CD14-positive monocyte (primary cell): ENCODE measurements at regions not wholly inside any gene's neighbourhood (a gene's known extent, or its start where the extent isn't known, plus 50 kb on each side); places are given as distances from the start of the nearest gene placed in this dataset.

Source experiments
- DNase-seq, 3 donors: peaks; one replicate each; pipeline ENCODE4 v3.0.0-alpha.2; 2011 to 2022
- H2AFZ ChIP-seq: 2 replicates; pipeline ENCODE4 v1.6.0; 2012; ENCODE audit warnings: mild to moderate bottlenecking, low read depth, low read length, inconsistent platforms; ENCODE audit not compliant: insufficient read depth, poor library complexity, severe bottlenecking
- H3K27ac ChIP-seq, 2 donors: 1 replicate in 1 of 2; 2 replicates in 1 of 2; pipeline ENCODE4 v1.5.1; 2012 to 2013; ENCODE audit warnings: low read length in 2 of 2, control low read depth in 1 of 2, inconsistent platforms in 1 of 2, low read depth in 1 of 2, mild to moderate bottlenecking in 1 of 2
- H3K27me3 ChIP-seq, 2 donors: one replicate each; pipeline versions ENCODE4 v1.6.0 to v1.6.1; 2011 to 2013; ENCODE audit warnings: low read length in 2 of 2; ENCODE audit not compliant: control insufficient read depth in 2 of 2, insufficient read depth in 2 of 2
- H3K36me3 ChIP-seq, 2 donors: replicated peaks in 1 of 2; 1 replicate in 1 of 2; 2 replicates in 1 of 2; pipeline versions ENCODE4 v1.5.1 to v1.6.1; 2012 to 2013; ENCODE audit warnings: low read length in 2 of 2, control low read depth in 1 of 2, inconsistent platforms in 1 of 2, mild to moderate bottlenecking in 1 of 2; ENCODE audit not compliant: insufficient read depth in 2 of 2, control insufficient read depth in 1 of 2
- H3K4me1 ChIP-seq, 2 donors: 1 replicate in 1 of 2; 2 replicates in 1 of 2; pipeline versions ENCODE4 v1.5.1 to v1.6.1; 2012 to 2013; ENCODE audit warnings: low read length in 2 of 2, control low read depth in 1 of 2, inconsistent platforms in 1 of 2, mild to moderate bottlenecking in 1 of 2, moderate library complexity in 1 of 2; ENCODE audit not compliant: insufficient read depth in 2 of 2, control insufficient read depth in 1 of 2
- H3K4me2 ChIP-seq: replicated peaks from 2 replicates; pipeline ENCODE3; 2012; ENCODE audit warnings: low read length, moderate library complexity, mild to moderate bottlenecking; ENCODE audit not compliant: poor library complexity, severe bottlenecking; ENCODE audit errors: extremely low read depth
- H3K4me3 ChIP-seq, 3 experiments: fragments of 200-600 bp in 1 of 3; sonication (generic) in 1 of 3; replicated peaks in 1 of 3; 1 replicate in 2 of 3; 2 replicates in 1 of 3; pipeline ENCODE4 v1.5.1; 2011 to 2013; ENCODE audit warnings: low read length in 3 of 3, mild to moderate bottlenecking in 3 of 3, control low read depth in 2 of 3, low read depth in 2 of 3, inconsistent platforms in 1 of 3, moderate library complexity in 1 of 3
- H3K79me2 ChIP-seq: 2 replicates; pipeline ENCODE4 v1.6.0; 2012; ENCODE audit warnings: mild to moderate bottlenecking, control low read depth, inconsistent platforms, low read length, moderate library complexity; ENCODE audit not compliant: insufficient read depth
- H3K9ac ChIP-seq: 2 replicates; pipeline ENCODE4 v1.6.0; 2017; ENCODE audit warnings: low read length, mild to moderate bottlenecking; ENCODE audit not compliant: insufficient read depth, poor library complexity, severe bottlenecking
- H3K9me3 ChIP-seq, 2 donors: replicated peaks in 1 of 2; 1 replicate in 1 of 2; 2 replicates in 1 of 2; pipeline versions ENCODE4 v1.5.1 to v1.6.1; 2012 to 2013; ENCODE audit warnings: low read length in 2 of 2, control low read depth in 1 of 2; ENCODE audit not compliant: control insufficient read depth in 1 of 2, insufficient read depth in 1 of 2
- H4K20me1 ChIP-seq: 2 replicates; pipeline ENCODE4 v1.6.0; 2012; ENCODE audit warnings: mild to moderate bottlenecking, low read length, control low read depth, moderate library complexity; ENCODE audit not compliant: insufficient read depth
- H3K27ac Mint-ChIP-seq, 7 donors: one replicate each; pipeline ENCODE4 v1.8.0; 2020; ENCODE audit warnings: mild to moderate bottlenecking in 7 of 7, mixed read lengths in 7 of 7, moderate library complexity in 6 of 7, inconsistent platforms in 2 of 7
- H3K27me3 Mint-ChIP-seq, 3 donors: one replicate each; pipeline ENCODE4 v1.8.0; 2021 to 2022; ENCODE audit warnings: low read depth in 3 of 3, mild to moderate bottlenecking in 3 of 3, mixed read lengths in 3 of 3, moderate library complexity in 3 of 3, inconsistent platforms in 1 of 3
- H3K36me3 Mint-ChIP-seq, 2 donors: one replicate each; pipeline ENCODE4 v1.8.0; 2020; ENCODE audit warnings: mixed read lengths in 2 of 2, inconsistent platforms in 1 of 2, mild to moderate bottlenecking in 1 of 2
- H3K4me1 Mint-ChIP-seq: one replicate; pipeline ENCODE4 v1.8.0; 2020; ENCODE audit warnings: mild to moderate bottlenecking, mixed read lengths
- H3K4me3 Mint-ChIP-seq, 2 donors: one replicate each; pipeline ENCODE4 v1.8.0; 2020; ENCODE audit warnings: mild to moderate bottlenecking in 2 of 2, mixed read lengths in 2 of 2, moderate library complexity in 1 of 2
- H3K9me3 Mint-ChIP-seq, 7 donors: one replicate each; pipeline ENCODE4 v1.8.0; 2020 to 2022; ENCODE audit warnings: mixed read lengths in 7 of 7, mild to moderate bottlenecking in 6 of 7, moderate library complexity in 6 of 7, inconsistent platforms in 2 of 7
- WGBS: methylation state at CpG from one replicate; pipeline ENCODE4 v1.1.5; 2013; ENCODE audit warnings: missing lambda C conversion rate; ENCODE audit not compliant: insufficient coverage; 5-methylcytosine and 5-hydroxymethylcytosine counted together
- intact Hi-C, 2 donors: fragments of 100-400 bp; cut with micrococcal nuclease; formaldehyde crosslinking; loops; one replicate each; pipeline versions ENCODE4 v1.15.0 to v1.15.1; 2023
- TF ChIP-seq, protein P1 (sequence below): fragments of 200-600 bp; IDR thresholded peaks from one replicate; pipeline ENCODE4 v1.8.0; 2022; ENCODE audit warnings: antibody characterized with exemption, mild to moderate bottlenecking

DNA sequence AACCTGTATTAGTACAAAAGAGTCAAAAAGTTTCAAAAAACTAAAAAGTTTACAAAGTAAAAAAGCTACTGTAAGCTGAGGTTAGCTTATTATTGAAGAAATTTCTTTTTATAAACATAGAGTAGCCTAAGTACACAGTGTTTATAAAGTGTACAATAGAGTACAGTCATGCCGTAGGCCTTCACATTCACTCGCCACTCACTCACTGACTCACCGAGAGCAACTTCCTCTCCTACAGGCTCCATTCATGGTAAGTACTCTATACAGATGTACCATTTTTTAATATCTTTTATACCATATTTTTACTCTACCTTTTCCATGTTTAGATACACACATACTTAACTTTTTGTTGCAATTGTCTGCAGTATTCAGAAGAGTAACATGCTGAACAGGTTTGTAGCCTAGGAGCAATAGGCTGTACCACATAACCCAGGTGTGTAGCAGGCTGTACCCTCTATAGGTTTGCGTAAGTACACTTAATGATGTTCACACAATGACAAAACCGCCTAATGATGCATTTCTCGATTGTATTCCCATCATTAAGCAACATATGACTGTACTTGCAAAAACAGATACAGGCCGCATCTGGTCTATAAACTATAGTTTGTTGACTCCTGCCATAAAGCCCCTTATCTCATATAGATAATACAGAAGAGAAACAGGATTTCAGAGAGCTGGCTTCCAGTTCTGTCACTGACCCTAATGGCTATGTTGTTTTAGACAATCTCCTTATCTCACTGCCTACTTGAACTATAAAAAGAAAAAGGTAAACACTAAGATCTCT is 438.8 kb downstream of the HTR7 start:
- H3K27ac ChIP-seq: no peak overlapping the region
- H3K4me3 Mint-ChIP-seq: no peak overlapping the region
- peaks cover 2 to 10% (median 7%) of the 10 kb centered on the region in 7 donors for H3K9me3 Mint-ChIP-seq
- H3K79me2 ChIP-seq: no peaks in the 10 kb centered on the region
- WGBS: no CpG with 5 or more reads among the region's 7 CpGs
- no peaks in the 10 kb centered on the region for H3K9me3 ChIP-seq
- no peak overlapping the region for H3K4me3 ChIP-seq
- no peak for DNase-seq
- H3K4me1 Mint-ChIP-seq: no peaks in the 10 kb centered on the region
- no peak overlapping the region for H3K27ac Mint-ChIP-seq
- no peak overlapping the region for H3K9ac ChIP-seq
- no peak overlapping the region for H3K4me2 ChIP-seq
- no peaks in the 10 kb centered on the region for H3K36me3 Mint-ChIP-seq
- H4K20me1 ChIP-seq: no peaks in the 10 kb centered on the region
- TF ChIP-seq, protein P1, sequence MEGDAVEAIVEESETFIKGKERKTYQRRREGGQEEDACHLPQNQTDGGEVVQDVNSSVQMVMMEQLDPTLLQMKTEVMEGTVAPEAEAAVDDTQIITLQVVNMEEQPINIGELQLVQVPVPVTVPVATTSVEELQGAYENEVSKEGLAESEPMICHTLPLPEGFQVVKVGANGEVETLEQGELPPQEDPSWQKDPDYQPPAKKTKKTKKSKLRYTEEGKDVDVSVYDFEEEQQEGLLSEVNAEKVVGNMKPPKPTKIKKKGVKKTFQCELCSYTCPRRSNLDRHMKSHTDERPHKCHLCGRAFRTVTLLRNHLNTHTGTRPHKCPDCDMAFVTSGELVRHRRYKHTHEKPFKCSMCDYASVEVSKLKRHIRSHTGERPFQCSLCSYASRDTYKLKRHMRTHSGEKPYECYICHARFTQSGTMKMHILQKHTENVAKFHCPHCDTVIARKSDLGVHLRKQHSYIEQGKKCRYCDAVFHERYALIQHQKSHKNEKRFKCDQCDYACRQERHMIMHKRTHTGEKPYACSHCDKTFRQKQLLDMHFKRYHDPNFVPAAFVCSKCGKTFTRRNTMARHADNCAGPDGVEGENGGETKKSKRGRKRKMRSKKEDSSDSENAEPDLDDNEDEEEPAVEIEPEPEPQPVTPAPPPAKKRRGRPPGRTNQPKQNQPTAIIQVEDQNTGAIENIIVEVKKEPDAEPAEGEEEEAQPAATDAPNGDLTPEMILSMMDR: no peak
- intact Hi-C loops: no loop called here
- H2AFZ ChIP-seq: no peak overlapping the region
- H3K4me1 ChIP-seq: no peaks in the 10 kb centered on the region
- no peaks in the 10 kb centered on the region for H3K27me3 Mint-ChIP-seq
- no peaks in the 10 kb centered on the region for H3K36me3 ChIP-seq
- H3K27me3 ChIP-seq: no peaks in the 10 kb centered on the region

DNA sequence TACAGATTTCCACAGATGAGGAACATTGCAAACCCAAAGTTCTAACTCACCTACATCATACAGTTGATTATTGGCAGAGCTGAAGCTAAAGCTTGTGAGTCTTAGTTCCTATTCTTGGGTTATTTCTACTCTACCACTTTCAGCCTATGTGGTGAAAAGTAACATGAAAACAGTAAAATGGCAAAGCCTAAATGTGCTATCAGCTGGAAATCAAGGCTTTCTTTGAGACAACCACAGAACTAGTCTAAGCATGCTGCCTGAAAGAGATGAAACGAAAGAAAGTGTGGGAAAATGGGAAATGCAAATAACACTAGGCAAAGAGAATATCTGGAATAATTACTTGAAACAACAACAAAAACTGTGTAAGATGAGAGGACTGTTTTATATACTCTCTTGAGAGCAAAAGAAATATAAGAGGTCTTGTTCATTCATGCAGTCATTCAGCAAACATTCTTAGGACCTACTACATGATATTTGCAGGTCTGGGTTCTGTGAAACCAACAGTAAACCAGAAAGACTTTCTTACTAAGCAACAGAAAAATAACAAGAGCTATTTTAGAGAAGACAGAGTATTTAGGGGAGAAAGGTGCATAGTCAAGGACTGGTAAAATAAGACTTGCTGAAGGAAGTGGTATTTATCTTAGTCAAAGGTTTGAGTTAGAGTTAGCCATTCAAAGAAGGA is 437.1 kb downstream of the HTR7 start:
- H2AFZ ChIP-seq: no peak overlapping the region
- no peaks in the 10 kb centered on the region for H3K9me3 ChIP-seq
- TF ChIP-seq, protein P1: no peak

More for the DNA sequence above, 437.1 kb downstream of the HTR7 start:
- Histone ChIP-seq H3K9ac (no peak overlapping the region), H3K79me2 (no peaks in the 10 kb centered on the region), H3K36me3 (no peaks in the 10 kb centered on the region), H4K20me1 (no peaks in the 10 kb centered on the region), H3K4me1 (no peaks in the 10 kb centered on the region), H3K27me3 (no peaks in the 10 kb centered on the region), H3K4me3 (no peak overlapping the region), H3K4me2 (no peak overlapping the region), H3K27ac (no peak overlapping the region)
- no peak for DNase-seq
- intact Hi-C loops: no loop called here
- Mint-ChIP-seq H3K27ac (no peak overlapping the region), H3K4me3 (no peak overlapping the region), H3K36me3 (no peaks in the 10 kb centered on the region), H3K9me3 (peaks cover 2 to 13% (median 5%) of the 10 kb centered on the region in 7 donors), H3K27me3 (no peaks in the 10 kb centered on the region), H3K4me1 (no peaks in the 10 kb centered on the region)
- no CpG with 5 or more reads among the region's 1 CpG for WGBS
